Activated naive CD8-positive, alpha-beta T cell treated with anti-CD3 and anti-CD28 coated beads, Interleukin-2, amount 10 ng/mL, durations not matched to agents 7 days and 5 days (primary cell): ENCODE measurements at regions not wholly inside any gene's neighbourhood (a gene's known extent, or its start where the extent isn't known, plus 50 kb on each side); places are given as distances from the start of the nearest gene placed in this dataset.
A peak's percentile ranks its signal among the peaks of the same experiment; 100 is the strongest.
"Not testable (repeated sequence)": the region's sequence is repeated elsewhere in the genome, so short reads cannot be mapped to it uniquely, and the experiment has no call there.

Source experiments
- ATAC-seq: fragments of 150-1000 bp; cut with Tn5 transposase; one replicate; pipeline ENCODE4 v1.10.0; 2021; ENCODE audit warnings: low read depth, moderate library complexity
- POLR2A ChIA-PET: fragments of 350-600 bp; sonication (Branson Sonifier 250); formaldehyde crosslinking; loops from one replicate; lab custom pipeline; 2021; ENCODE audit warnings: antibody characterized with exemption; lab: Charles Lee
- DNase-seq: peaks from one replicate; pipeline ENCODE4 v3.0.0; 2021
- H3K27ac Mint-ChIP-seq: one replicate; pipeline ENCODE4 v1.8.0; 2022; ENCODE audit warnings: mild to moderate bottlenecking, mixed read lengths
- H3K27me3 Mint-ChIP-seq: one replicate; pipeline ENCODE4 v1.8.0; 2022; ENCODE audit warnings: mild to moderate bottlenecking, moderate library complexity, mixed read lengths
- H3K36me3 Mint-ChIP-seq: one replicate; pipeline ENCODE4 v1.8.0; 2021; ENCODE audit warnings: mild to moderate bottlenecking, mixed read lengths
- H3K4me1 Mint-ChIP-seq: one replicate; pipeline ENCODE4 v1.8.0; 2021; ENCODE audit warnings: mixed read lengths
- H3K4me3 Mint-ChIP-seq: one replicate; pipeline ENCODE4 v1.8.0; 2022; ENCODE audit warnings: mild to moderate bottlenecking, moderate library complexity, mixed read lengths
- H3K9me3 Mint-ChIP-seq: one replicate; pipeline ENCODE4 v1.8.0; 2021; ENCODE audit warnings: mixed read lengths

DNA sequence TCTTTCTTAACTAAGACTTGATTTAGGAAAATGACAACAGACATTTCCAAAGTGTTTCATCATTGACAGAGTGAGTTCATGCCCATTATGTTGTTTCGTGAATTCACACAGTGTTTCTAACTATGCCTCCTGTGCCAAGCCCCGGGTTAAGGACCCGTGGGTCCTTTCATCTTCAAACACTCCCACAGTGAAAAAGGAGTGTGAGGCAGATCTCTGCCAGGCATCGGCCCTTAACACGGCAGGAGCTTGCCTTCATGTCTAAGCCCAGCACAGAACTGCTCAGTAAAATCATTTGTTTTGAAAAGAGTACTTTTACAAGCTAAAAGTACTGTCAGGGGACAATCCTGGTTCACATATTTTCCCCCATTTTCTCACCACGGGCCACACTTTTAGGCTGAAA is 80.0 kb upstream of the FOXB1 start:
- no peak overlapping the region for H3K4me3 Mint-ChIP-seq
- H3K36me3 Mint-ChIP-seq: peaks cover 2% of the 10 kb centered on the region
- H3K27ac Mint-ChIP-seq: no peak overlapping the region
- ATAC-seq: no peak
- POLR2A ChIA-PET: no interaction called here
- DNase-seq: no peak
- H3K9me3 Mint-ChIP-seq: peaks cover 2% of the 10 kb centered on the region
- H3K27me3 Mint-ChIP-seq: peaks cover 5% of the 10 kb centered on the region
- peaks cover 22% of the 10 kb centered on the region for H3K4me1 Mint-ChIP-seq

DNA sequence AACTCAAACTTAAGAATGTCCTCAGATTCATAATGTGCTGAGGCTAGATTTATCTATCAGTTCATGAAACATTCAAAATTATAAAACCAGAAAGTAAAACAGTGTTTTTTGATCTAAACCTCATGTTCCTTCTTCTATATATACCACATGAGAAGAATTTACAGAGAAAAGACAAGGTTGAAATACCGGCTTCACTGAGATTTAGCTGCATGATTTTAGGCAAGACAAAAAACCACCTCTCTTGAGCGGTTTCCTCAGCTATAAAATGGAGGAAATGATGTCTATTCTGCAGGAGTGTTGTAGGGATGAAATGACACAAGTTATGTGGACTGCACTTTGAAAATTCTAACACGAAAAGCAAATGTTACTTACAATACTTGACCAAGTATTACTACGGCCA is 80.6 kb upstream of the FOXB1 start:
- peaks cover 2% of the 10 kb centered on the region for H3K9me3 Mint-ChIP-seq
- H3K27ac Mint-ChIP-seq: no peak overlapping the region
- POLR2A ChIA-PET: no interaction called here
- no peak overlapping the region for H3K4me3 Mint-ChIP-seq
- peaks cover 2% of the 10 kb centered on the region for H3K36me3 Mint-ChIP-seq
- H3K4me1 Mint-ChIP-seq: peaks cover 25% of the 10 kb centered on the region
- DNase-seq: no peak
- H3K27me3 Mint-ChIP-seq: peaks cover 5% of the 10 kb centered on the region
- ATAC-seq: no peak

DNA sequence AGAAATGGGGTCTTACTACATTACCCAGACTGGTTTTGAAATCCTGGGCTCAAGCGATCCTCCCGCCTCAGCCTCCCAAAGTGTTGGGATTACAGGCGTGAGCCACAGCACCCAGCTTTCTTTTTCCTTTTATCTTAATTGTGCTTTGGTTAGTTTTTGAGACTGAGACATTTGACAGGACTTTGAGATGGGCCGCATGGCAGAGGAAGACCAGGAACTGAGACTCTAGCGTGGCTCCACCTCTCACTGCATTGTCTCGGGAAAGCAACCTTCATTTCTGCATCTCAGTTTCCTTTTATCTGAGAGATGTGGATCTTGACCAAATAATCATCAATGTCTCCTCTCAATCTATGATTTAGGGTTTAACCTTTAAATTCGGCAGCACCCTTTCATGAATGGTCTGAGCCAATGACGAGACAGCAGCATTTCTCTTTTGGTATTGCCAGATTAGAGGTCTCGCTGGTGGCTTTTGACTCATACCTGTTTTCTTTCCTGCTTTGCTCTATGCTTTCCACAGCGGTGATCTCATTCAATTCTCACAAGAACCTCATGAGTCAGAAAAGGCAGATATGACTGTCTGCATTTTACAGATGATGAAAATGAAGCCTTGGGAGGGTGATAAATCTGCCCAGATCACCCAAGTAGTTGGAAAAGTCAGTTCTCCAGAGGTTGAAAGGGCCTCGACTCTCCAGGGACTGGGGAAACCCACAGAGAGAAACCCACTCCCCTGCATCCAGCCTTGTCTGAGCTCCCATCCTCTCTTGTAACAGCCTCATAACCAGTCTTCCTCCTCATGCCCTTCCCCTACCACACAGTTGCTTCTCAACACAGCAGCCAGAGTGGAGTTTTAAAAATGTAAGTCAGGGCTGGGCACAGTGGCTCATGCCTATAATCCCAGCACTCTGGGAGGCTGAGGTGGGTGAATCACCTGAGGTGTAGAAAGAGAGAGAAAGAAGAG is 84.8 kb upstream of the FOXB1 start:
- peaks cover 38% of the 10 kb centered on the region for H3K4me1 Mint-ChIP-seq
- peak overlapping the region; percentile 99 for H3K27ac Mint-ChIP-seq
- peak; percentile 92 for ATAC-seq
- no peaks in the 10 kb centered on the region for H3K36me3 Mint-ChIP-seq
- POLR2A ChIA-PET: interaction anchor here (1.4 to 3.3 kb wide), 5 partner anchors 58 to 208 kb away, joined by 5 to 12 read pairs (median 8); partner anchors contain the start of gene FOXB1
- DNase-seq: peak; percentile 57
- H3K27me3 Mint-ChIP-seq: peaks cover 13% of the 10 kb centered on the region
- H3K9me3 Mint-ChIP-seq: no peaks in the 10 kb centered on the region
- peak overlapping the region; percentile 68 for H3K4me3 Mint-ChIP-seq

DNA sequence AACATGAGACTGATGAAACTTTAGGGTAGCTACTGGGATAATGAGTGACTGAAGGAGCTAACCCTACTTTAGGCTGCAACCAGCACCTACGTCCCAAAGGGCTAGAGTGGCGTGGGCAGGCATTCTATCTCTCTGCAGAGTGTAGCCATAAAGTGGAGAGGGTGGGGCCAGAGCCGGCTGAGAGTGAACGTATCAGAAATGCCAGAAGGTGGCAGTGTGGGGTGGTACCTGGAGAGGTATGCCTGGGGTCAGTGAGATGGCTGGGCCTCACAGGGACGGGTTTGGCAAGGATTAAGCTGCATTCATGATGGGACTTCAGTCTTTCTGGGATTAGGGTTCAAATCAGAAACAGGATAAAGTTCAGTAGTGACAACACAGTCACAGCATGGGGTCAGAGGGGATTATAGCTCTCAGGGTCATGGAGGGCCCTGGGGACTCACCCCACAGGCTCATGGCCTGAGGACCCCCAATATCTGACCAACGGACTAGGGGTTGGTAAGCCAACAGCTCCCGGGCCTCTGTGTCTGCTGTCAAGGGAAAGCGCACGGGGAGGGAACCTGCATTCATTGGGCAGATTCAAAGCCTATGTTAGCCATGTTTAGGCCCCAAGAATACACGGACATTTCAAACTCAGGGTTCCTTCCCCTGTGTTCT is 86.5 kb upstream of the FOXB1 start:
- Mint-ChIP-seq H3K4me1 (peaks cover 26% of the 10 kb centered on the region), H3K4me3 (no peak overlapping the region), H3K27me3 (peaks cover 15% of the 10 kb centered on the region), H3K27ac (peak overlapping the region; percentile 82), H3K36me3 (no peaks in the 10 kb centered on the region), H3K9me3 (no peaks in the 10 kb centered on the region)
- peak; percentile 79 for ATAC-seq
- DNase-seq: peak; percentile 73
- POLR2A ChIA-PET: interaction anchor here (0.5 to 3.3 kb wide), 8 partner anchors 21 to 259 kb away, joined by 3 to 12 read pairs (median 6); partner anchors contain the start of gene FOXB1

DNA sequence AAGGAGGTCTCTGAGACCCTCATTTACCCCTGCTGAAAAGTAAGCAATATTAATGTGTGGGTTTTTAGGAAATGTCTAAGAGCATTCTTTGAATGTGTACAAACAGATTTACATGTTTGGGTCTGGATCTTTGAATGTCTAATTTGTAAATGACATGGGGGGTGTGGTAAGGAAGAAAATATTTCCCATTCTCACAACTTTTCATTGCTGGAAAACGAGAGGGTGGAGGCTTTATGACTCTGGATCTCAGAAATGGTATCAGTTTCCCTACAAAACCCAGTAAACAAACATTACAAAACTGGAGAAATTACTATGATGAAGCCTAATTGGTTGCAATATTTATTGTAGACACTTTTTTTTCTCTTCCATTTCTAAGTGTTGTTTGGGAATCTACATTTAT is 98.1 kb upstream of the FOXB1 start:
- Mint-ChIP-seq H3K4me1 (peaks cover 6% of the 10 kb centered on the region), H3K27me3 (peaks cover 23% of the 10 kb centered on the region), H3K27ac (no peak overlapping the region), H3K4me3 (no peak overlapping the region), H3K9me3 (no peaks in the 10 kb centered on the region), H3K36me3 (no peaks in the 10 kb centered on the region)
- POLR2A ChIA-PET: no interaction called here
- DNase-seq (no peak), ATAC-seq (no peak)

DNA sequence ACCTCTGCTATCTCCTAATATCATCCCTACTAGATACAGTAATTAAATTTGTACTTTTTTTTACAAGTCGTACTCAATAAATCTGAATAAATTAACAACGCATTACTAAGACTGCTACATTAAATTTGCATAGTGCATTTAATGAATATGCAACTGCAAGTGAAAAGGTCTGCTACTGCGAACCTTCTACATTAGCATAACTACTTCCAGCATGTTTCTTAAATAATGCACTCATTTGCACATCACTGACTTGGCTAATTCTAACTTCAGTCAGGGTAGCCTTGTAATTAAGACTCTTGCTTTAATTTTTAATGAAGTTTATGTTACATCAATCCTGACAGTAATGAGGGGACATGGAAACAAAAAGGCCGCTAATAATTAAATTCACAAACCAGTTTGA is 98.9 kb upstream of the FOXB1 start:
- peaks cover 20% of the 10 kb centered on the region for H3K27me3 Mint-ChIP-seq
- POLR2A ChIA-PET: no interaction called here
- peaks cover 6% of the 10 kb centered on the region for H3K4me1 Mint-ChIP-seq
- no peak for ATAC-seq
- DNase-seq: no peak
- H3K4me3 Mint-ChIP-seq: no peak overlapping the region
- no peaks in the 10 kb centered on the region for H3K36me3 Mint-ChIP-seq
- H3K27ac Mint-ChIP-seq: no peak overlapping the region
- no peaks in the 10 kb centered on the region for H3K9me3 Mint-ChIP-seq

DNA sequence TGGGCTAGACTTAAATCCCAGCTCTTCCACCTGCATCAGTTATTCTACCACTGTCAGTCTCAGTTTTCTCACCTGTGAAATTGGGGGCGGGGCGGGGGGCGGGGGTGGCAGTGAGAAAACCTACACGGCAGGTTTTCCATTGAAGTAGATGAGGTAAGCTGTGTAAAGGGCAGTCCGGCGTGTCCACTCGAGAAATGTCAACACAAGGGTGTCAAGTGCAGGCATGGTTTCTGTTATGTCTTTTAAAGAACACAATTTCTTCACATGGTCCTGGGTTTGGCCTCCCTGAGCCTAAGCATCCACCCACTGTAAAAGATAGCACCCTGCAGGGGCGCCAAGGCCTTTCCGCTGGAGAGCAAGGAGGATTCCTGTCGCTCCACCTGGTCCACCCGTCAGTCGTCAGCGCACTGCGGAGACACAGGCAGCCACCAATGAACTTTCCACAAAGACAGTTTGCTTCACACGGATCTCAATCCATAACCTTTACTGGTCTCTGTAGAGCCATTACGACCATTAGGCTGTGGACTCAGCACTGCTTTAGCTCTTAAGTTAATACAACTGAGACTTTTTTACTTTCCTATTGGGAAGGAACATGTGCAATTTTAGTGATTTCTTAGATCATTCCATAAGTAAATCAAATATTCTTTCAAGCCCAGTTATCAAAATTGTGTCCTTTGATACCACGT is 99.5 kb upstream of the FOXB1 start:
- Mint-ChIP-seq H3K27ac (no peak overlapping the region), H3K9me3 (no peaks in the 10 kb centered on the region), H3K36me3 (no peaks in the 10 kb centered on the region), H3K4me3 (no peak overlapping the region), H3K27me3 (peaks cover 19% of the 10 kb centered on the region), H3K4me1 (peaks cover 6% of the 10 kb centered on the region)
- DNase-seq (no peak), ATAC-seq (no peak)
- POLR2A ChIA-PET: no interaction called here

DNA sequence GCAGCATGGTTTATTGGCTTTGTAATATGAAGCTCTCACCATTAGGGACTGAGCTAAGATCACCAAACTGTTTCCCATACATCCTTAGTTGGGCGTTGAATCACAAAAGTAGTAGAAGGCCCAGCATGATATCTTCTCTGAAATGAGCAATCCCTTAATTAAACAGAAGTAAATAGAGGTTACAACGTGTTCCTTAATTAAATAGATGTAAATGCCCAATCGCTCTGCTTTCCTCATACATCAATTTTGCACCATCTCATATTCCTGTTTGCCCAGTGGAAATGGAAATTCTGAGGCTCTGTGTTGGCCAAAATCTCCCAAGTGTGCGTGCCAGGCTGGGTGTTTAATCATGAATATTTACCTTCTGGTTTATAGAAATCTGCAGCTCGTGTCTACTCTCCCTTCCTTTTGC is 107.4 kb upstream of the FOXB1 start:
- POLR2A ChIA-PET: interaction anchor here (1.0 kb wide), 1 partner anchor 12 kb away, joined by 3 read pairs; no protein-coding TSS in a partner anchor
- H3K27ac Mint-ChIP-seq: no peak overlapping the region
- H3K4me1 Mint-ChIP-seq: no peaks in the 10 kb centered on the region
- no peaks in the 10 kb centered on the region for H3K36me3 Mint-ChIP-seq
- no peak for ATAC-seq
- no peaks in the 10 kb centered on the region for H3K9me3 Mint-ChIP-seq
- peaks cover 5% of the 10 kb centered on the region for H3K27me3 Mint-ChIP-seq
- no peak overlapping the region for H3K4me3 Mint-ChIP-seq
- no peak for DNase-seq

DNA sequence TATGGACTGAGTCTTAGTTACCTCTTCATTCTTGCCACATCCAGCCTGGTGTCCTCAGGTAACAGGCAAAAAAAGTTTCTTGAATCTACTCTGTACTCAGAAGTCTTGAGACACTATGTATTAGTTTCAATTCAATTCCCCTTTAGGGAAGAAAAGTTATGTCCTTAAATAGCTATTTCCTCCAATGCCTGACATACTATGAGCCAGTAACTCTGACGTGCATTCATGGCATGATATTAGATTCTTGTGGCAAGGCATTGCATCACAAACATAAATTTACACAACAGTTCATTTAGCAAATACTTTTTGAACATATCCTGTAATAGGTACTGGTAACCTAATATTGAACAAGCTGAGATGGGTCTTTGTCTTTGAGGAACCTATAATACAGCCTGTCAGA is 109.3 kb upstream of the FOXB1 start:
- no peak overlapping the region for H3K4me3 Mint-ChIP-seq
- DNase-seq (no peak), ATAC-seq (no peak)
- no peak overlapping the region for H3K27ac Mint-ChIP-seq
- POLR2A ChIA-PET: no interaction called here
- H3K9me3 Mint-ChIP-seq: no peaks in the 10 kb centered on the region
- no peaks in the 10 kb centered on the region for H3K36me3 Mint-ChIP-seq
- H3K4me1 Mint-ChIP-seq: no peaks in the 10 kb centered on the region
- peaks cover 3% of the 10 kb centered on the region for H3K27me3 Mint-ChIP-seq

DNA sequence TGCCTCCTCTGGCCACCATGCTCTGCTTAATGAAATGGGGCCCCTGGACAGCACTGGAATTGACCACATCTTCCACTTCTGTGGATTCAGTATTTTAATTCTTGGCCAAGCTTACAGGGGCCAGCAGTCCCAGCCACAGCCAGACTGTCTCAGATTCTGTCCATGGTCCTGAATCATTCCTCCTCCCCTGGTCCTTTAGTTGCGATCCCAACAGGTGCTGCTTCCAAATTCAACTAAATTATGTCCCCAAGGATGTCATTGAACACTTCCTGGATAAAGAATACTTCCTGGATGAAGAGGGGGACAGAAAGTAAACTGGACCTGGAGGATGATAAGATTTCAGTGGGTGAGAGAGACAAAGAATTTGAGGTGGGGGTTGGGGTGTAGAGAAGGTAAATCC is 111.1 kb upstream of the FOXB1 start:
- no peak overlapping the region for H3K27ac Mint-ChIP-seq
- H3K9me3 Mint-ChIP-seq: peaks cover 1% of the 10 kb centered on the region
- H3K4me1 Mint-ChIP-seq: no peaks in the 10 kb centered on the region
- H3K36me3 Mint-ChIP-seq: no peaks in the 10 kb centered on the region
- DNase-seq (no peak), ATAC-seq (no peak)
- H3K4me3 Mint-ChIP-seq: no peak overlapping the region
- peaks cover 3% of the 10 kb centered on the region for H3K27me3 Mint-ChIP-seq
- POLR2A ChIA-PET: no interaction called here

DNA sequence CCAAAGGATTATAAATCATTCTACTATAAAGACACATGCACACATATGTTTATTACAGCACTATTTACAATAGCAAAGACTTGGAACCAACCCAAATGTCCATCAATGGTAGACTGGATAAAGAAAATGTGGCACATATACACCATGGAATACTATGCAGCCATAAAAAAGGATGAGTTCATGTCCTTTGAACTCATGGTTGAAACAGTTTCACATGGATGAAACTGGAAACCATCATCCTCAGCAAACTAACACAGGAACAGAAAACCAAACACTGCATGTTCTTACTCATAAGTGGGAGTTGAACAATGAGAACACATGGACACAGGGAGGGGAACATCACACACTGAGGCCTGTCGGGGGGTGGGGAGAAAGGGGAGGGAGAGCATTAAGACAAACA is 116.2 kb upstream of the FOXB1 start:
- POLR2A ChIA-PET, H3K27me3 Mint-ChIP-seq, H3K4me1 Mint-ChIP-seq, DNase-seq, H3K36me3 Mint-ChIP-seq, ATAC-seq, H3K4me3 Mint-ChIP-seq, H3K9me3 Mint-ChIP-seq, H3K27ac Mint-ChIP-seq: not testable (repeated sequence)

DNA sequence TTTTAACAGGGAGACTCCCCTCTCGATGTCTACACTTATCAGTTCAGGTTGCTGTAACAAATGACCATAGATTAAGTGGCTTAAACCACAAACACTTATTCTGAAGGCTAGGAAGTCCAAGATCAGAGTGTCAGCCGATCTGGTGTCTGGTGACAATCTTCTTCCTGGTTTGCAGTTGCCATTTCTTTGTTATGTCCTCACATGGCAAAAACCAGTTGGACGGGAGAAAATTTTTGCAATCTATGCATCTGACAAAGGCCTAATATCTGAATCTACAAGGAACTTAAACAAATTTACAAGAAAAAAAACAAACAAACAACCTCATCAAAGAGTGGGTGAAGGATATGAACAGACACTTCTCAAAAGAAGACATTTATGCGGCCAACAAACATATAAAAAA is 116.9 kb upstream of the FOXB1 start:
- Mint-ChIP-seq H3K9me3 (peaks cover 4% of the 10 kb centered on the region), H3K4me3 (no peak overlapping the region), H3K36me3 (peaks cover 3% of the 10 kb centered on the region), H3K27ac (no peak overlapping the region), H3K4me1 (no peaks in the 10 kb centered on the region), H3K27me3 (peaks cover 9% of the 10 kb centered on the region)
- POLR2A ChIA-PET: no interaction called here
- DNase-seq (no peak), ATAC-seq (no peak)

DNA sequence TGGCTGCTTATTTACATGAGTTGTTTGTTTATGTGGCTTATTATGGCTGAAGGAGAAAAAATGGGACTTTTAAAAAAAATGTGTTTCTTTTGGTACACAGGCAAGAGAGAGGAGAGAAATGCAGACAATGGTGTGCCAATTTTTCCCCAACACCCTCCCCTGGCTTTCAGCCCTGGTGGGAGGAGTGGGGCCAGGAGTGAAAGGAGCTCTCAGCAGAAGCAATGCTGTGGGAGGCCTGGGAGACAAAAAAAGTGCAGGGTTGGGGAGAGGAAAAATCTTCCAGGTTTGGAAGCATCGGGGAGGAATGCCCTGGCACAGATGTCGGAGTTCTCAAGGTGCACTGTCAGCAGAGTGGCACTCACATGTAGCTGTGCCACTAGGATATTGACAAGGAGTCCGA is 117.7 kb upstream of the FOXB1 start:
- peaks cover 9% of the 10 kb centered on the region for H3K27me3 Mint-ChIP-seq
- peaks cover 4% of the 10 kb centered on the region for H3K9me3 Mint-ChIP-seq
- no peaks in the 10 kb centered on the region for H3K4me1 Mint-ChIP-seq
- ATAC-seq: no peak
- no peak overlapping the region for H3K27ac Mint-ChIP-seq
- H3K36me3 Mint-ChIP-seq: peaks cover 3% of the 10 kb centered on the region
- no peak overlapping the region for H3K4me3 Mint-ChIP-seq
- POLR2A ChIA-PET: no interaction called here
- no peak for DNase-seq
